ENCODE measurements at regions not wholly inside any gene's neighbourhood (a gene's known extent, or its start where the extent isn't known, plus 50 kb on each side); places are given as distances from the start of the nearest gene placed in this dataset.

GRCh38 chr13:99819967-99820366 lies 151.6 kb downstream of the ZIC5 start:
- DNase-seq: no peak

DNA sequence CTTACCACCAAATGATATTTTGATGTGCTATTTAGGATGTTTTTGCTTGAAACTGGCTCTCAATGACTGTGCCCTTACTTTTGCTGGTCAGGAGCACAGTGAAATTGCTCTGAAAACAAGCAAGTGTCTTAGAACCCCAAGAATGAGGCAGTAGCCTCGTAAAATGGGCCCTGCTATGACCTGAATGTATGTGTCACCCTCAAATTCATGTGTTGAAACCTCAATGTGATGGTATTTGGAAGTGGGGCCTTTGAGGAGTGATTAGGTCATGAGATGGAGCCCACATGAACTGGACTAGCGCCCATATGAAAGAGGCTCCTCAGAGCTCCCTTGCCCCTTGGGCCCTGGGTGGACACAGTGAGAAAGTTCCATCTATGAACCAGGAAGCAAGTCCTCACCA lies 155.2 kb downstream of the ZIC5 start:
- no peak for DNase-seq

DNA sequence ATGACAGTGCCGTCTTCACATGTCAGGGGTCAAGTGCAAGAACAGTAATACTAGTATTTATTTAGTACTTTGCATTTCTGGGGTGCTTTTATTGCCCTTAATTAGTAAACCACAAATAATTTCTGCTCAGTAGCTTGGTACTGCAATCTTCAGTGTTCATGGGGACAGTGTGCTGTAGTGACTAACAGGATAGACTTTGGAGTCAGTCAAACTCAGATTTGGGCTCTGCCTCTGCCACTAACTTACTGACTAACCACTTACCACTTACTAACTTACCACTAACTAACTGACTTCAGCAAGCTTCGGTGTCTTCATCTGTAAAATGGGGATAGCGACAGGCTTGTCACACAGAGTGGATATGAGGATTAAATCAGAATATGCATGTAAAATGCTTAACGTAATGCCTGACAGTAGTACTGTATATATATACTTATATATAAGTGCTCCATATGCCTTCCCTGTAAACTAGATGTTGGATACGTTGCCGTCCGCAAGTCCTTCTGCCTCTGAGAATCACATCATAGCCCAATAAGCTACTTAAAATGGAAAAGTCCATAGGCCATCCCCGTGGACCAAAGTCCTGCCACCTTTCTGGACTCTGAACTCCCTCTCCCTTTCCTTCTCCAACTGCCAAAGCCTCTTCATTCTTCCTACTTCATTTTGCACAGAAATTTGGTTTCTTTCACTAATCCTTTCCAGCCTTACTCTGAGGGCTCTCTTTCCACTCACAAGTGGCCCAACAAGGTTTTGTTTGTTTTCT lies 158.1 kb downstream of the ZIC5 start:
- DNase-seq: no peak

DNA sequence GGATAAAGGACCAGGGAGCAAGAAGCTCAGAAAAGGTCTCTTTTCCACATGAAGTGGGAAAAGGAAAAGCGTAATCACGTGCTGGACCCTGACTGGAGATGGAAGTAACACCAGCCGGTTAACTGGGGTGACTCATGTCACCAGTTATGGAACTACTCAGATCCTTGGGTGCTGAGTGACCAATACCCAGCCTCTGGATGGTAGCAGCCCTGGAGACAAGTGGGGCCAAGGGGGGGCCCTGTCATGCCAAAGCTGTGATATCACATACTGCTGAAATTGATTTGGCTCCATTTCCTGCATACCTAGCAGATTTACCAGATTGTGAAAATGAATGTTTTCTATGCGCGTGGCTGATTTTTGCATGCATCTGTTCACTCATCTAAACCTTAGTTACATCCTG lies 158.9 kb downstream of the ZIC5 start:
- no peak for DNase-seq

- no peak for DNase-seq
Observed at GRCh38 chr13:99811067-99811700, 160.4 kb downstream of the ZIC5 start.

- no peak for DNase-seq
Observed at GRCh38 chr13:99809926-99810325, 161.6 kb downstream of the ZIC5 start.

DNA sequence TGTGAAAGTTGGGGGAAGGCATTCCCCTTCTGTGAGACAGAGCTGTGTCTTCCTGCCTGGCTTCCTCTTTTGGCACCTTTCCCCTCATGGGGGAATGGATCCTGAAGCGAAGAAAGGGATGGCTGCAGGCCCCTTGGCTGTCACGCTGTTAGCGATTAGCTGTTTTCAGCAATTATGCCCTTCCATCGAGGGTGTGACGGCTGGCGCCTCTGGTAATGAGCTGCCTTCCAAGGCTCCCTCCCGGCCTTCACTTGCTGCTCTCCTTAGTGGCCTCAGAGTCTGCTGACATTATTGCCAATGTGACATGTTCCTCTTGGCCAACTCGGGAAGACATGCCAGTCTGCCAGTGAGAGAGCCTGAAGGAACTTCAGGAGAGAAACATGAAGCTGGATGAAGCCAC lies 162.1 kb downstream of the ZIC5 start:
- no peak for DNase-seq

DNA sequence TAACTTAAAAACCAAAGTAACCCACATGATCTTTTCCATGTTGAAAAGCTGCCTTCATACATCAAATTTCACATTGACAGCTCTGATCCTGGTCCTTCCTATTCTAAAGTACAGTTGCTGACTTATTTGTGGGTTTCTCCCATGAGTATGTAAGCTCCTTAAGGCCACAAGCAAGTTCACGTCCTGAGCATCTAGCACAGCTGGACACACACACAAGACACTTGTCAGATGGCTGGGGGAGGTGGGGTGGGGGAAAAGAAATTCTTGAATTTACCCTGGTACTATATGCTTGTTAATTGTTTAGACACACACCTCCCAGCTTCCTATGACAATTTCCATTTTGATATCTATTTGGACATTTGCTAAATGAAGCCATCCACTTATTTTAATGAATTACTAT lies 162.8 kb downstream of the ZIC5 start:
- no peak for DNase-seq

GRCh38 chr13:99806671-99807070 lies 164.9 kb downstream of the ZIC5 start:
- no peak for DNase-seq

DNA sequence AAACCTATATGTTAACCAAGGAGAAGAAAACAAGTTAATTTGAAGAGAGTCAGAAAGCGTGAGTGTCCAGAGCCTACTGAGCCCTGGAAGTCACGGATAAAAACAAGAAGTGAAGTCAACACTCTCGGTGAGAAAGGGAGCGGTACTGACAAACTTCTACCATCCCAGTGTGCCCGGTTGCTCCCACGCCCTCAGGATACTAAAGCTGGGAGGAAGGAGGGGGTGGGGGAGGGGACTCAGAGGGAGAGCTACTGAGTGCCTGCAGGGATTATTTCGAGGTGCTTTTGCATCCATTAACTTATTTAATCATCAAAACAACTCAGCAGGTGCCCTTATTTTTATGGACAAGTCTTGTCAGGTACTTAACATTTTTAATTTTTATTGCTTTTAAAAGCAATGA lies 166.2 kb downstream of the ZIC5 start:
- DNase-seq: no peak

- DNase-seq: no peak
Observed at GRCh38 chr13:99803141-99803540, 168.4 kb downstream of the ZIC5 start.

- DNase-seq: no peak
Observed at GRCh38 chr13:99802416-99802815, 169.2 kb downstream of the ZIC5 start.

GRCh38 chr13:99800951-99801350 lies 170.6 kb downstream of the ZIC5 start:
- DNase-seq: no peak

DNA sequence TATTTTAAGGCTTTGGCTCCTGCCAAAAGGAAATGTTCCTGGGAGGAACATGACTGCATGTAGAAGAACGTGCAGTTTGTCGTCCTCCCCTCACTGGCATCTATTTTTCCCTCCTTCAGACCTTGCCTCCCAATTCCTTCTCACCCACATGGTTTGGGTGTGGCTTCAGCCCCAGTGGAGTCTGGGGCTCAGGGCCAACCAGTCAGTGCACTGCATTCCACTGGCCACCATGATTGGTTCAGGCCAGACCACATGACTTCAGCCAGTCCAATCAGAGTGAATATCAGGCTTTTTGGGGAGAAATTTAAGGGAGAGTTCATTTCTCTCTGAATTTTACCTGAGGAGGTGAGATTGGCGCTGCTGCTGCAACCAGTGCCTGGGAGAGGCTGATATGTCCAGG lies 171.6 kb downstream of the ZIC5 start:
- DNase-seq: no peak

- DNase-seq: no peak
Observed at GRCh38 chr13:99798756-99799155, 172.8 kb downstream of the ZIC5 start.

- no peak for DNase-seq
Observed at GRCh38 chr13:99797691-99798090, 173.9 kb downstream of the ZIC5 start.

GRCh38 chr13:99796175-99796819 lies 175.3 kb downstream of the ZIC5 start:
- no peak for DNase-seq

GRCh38 chr13:99792079-99792921 lies 179.3 kb downstream of the ZIC5 start:
- DNase-seq: no peak

DNA sequence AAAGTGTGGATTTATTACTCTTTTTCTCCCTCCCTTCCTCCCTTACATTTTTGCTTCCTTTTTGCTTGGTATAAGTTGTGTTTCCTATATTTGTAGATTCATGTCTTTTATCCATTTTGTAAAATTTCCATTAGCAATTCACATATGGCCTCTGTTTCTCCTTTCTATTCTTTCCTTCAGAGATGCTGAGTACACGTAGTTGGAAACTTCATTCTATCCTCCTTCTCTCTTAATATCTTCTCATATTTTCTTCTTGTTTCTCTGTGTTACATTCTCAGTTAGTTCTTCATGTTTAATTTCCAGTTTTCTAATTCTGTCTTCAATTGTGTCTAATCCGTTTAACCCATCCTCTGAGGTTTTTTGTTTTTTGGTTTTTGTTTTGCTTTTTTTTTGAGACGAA lies 188.9 kb downstream of the ZIC5 start:
- no peak for DNase-seq

- no peak for DNase-seq
Observed at GRCh38 chr13:99778500-99778899, 193.1 kb downstream of the ZIC5 start.

GRCh38 chr13:99777873-99778272 lies 193.7 kb downstream of the ZIC5 start:
- no peak for DNase-seq

GRCh38 chr13:99774644-99775043 lies 196.9 kb downstream of the ZIC5 start:
- DNase-seq: no peak

DNA sequence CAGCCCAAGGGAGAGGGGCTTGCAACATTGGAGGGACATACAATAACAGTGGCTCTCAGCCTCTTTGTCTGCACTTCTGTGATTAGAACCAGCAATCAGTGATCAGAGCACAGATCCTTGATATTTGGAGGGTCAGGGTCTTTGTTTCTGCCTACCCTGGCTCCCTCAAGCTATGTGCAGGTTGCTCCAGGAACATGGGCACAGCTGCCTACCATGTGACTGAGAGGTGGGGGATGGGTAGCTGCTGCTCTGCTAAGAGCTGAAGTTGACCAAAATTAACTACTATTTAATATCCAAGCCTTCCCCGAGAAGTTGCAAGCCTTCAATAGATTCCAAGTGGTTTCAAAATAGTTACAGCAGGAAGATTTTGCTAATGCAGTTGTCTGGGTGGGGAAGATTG lies 202.6 kb downstream of the ZIC5 start:
- no peak for DNase-seq
